Gastrocnemius medialis (tissue), 4 donors: ENCODE measurements at regions not wholly inside any gene's neighbourhood (a gene's known extent, or its start where the extent isn't known, plus 50 kb on each side); places are given as distances from the start of the nearest gene placed in this dataset.

Experiments used
- ATAC-seq, 2 donors: fragments of 150-250 bp; one replicate each; pipeline ENCODE4 v1.9.1; 2016
- DNase-seq, 2 donors: peaks; one replicate each; pipeline ENCODE4 v3.0.0-alpha.2; 2019
- H3K27ac ChIP-seq, 4 donors: fragments of 200-600 bp; sonication (generic); 1 replicate in 1 of 4; 2 replicates in 3 of 4; pipeline ENCODE4 v1.5.1; 2016 to 2018; ENCODE audit warnings: mild to moderate bottlenecking in 2 of 4, moderate library complexity in 1 of 4
- H3K27me3 ChIP-seq, 3 donors: fragments of 200-600 bp; sonication (generic) in 2 of 3; 1 replicate in 1 of 3; 2 replicates in 2 of 3; pipeline versions ENCODE4 v1.5.1 to v1.6.0; 2016 to 2019; ENCODE audit warnings: mild to moderate bottlenecking in 1 of 3, moderate library complexity in 1 of 3
- H3K36me3 ChIP-seq, 2 donors: fragments of 200-600 bp; sonication (generic) in 1 of 2; one replicate each; pipeline ENCODE4 v1.5.1; 2017 to 2018
- H3K4me1 ChIP-seq, 2 donors: fragments of 200-600 bp; sonication (generic) in 1 of 2; one replicate each; pipeline ENCODE4 v1.5.1; 2016 to 2017; ENCODE audit warnings: mild to moderate bottlenecking in 2 of 2
- H3K4me3 ChIP-seq, 4 donors: fragments of 200-600 bp; sonication (generic) in 3 of 4; 1 replicate in 1 of 4; 2 replicates in 3 of 4; pipeline ENCODE4 v1.5.1; 2016 to 2019; ENCODE audit warnings: mild to moderate bottlenecking in 2 of 4
- H3K9me3 ChIP-seq, 3 donors: fragments of 200-600 bp; sonication (generic) in 2 of 3; 1 replicate in 1 of 3; 2 replicates in 2 of 3; pipeline ENCODE4 v1.5.1; 2016 to 2019
- CTCF ChIP-seq, 5 experiments: fragments of 450-650 bp in 3 of 5; fragments of 200-600 bp in 2 of 5; sonication (generic) in 2 of 5; IDR thresholded peaks in 4 of 5; conservative IDR thresholded peaks in 1 of 5; 1 replicate in 4 of 5; 2 replicates in 1 of 5; pipeline ENCODE4 v1.5.1; 2016 to 2019; ENCODE audit warnings: antibody characterized with exemption in 5 of 5, mild to moderate bottlenecking in 3 of 5, moderate library complexity in 3 of 5
- POLR2A ChIP-seq, 2 donors: fragments of 450-650 bp; IDR thresholded peaks; one replicate each; pipeline ENCODE4 v1.6.1; 2017; ENCODE audit warnings: antibody characterized with exemption in 2 of 2, mild to moderate bottlenecking in 2 of 2, moderate library complexity in 2 of 2
- in situ Hi-C, 4 donors: fragments of 200-750 bp; cut with MboI; loops; one replicate each; pipeline versions ENCODE4 v1.15.0 to v1.8.0; 2017; ENCODE audit warnings: low sequenced_read_pairs in 4 of 4
- intact Hi-C: fragments of 100-400 bp; cut with DNase I; formaldehyde crosslinking; loops from one replicate; pipeline ENCODE4 v1.15.1; 2023; ENCODE audit warnings: low total_unique reads

GRCh38 chr5:112637343-112637742 lies 100.3 kb upstream of the APC start:
- H3K36me3 ChIP-seq: no peaks in the 10 kb centered on the region
- H3K27me3 ChIP-seq: no peaks in the 10 kb centered on the region
- intact Hi-C loops (no loop called here), in situ Hi-C loops (no loop called here)
- DNase-seq (peak in 1 of 2 donors; percentile 59), ATAC-seq (peak; percentile 76 to 80)
- peak overlapping the region in 2 of 4 donors; percentile 37 to 76 for H3K27ac ChIP-seq
- H3K9me3 ChIP-seq: no peaks in the 10 kb centered on the region
- TF ChIP-seq POLR2A (IDR thresholded peaks at IDR 0.05): no peak
- no peak for TF ChIP-seq CTCF (IDR thresholded peaks at IDR 0.05 in 4 of 5, conservative IDR thresholded peaks at IDR 0.05 in 1 of 5)
- no peak overlapping the region for H3K4me3 ChIP-seq
- peaks cover 22 to 35% of the 10 kb centered on the region in 2 donors for H3K4me1 ChIP-seq

DNA sequence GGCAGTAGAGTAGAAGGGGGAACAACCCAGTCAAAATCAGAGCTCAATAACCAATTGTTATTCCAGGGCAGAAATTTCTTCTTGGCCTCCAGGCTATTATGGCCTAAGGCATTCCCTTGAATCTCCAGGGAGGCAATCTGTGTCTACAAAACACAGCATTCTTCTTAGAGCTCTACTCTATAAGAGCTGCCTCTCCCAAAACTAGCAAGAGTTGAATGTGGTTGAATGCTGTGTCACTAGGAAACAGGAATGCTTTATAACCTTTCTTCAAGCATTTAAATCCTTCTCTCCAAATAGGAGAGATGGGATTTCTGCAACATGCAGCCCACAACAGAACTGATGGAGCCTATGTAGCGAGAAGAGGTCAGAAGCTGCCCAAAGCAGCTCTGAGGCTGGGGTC lies 97.1 kb upstream of the APC start:
- no peak overlapping the region for H3K4me3 ChIP-seq
- H3K9me3 ChIP-seq: no peaks in the 10 kb centered on the region
- DNase-seq: no peak
- no peak for ATAC-seq
- peaks cover 16 to 27% of the 10 kb centered on the region in 2 donors for H3K4me1 ChIP-seq
- no peaks in the 10 kb centered on the region for H3K27me3 ChIP-seq
- in situ Hi-C loops: no loop called here
- TF ChIP-seq POLR2A (IDR thresholded peaks at IDR 0.05) (no peak), CTCF (IDR thresholded peaks at IDR 0.05 in 4 of 5, conservative IDR thresholded peaks at IDR 0.05 in 1 of 5) (no peak)
- H3K27ac ChIP-seq: no peak overlapping the region
- no peaks in the 10 kb centered on the region for H3K36me3 ChIP-seq
- intact Hi-C loops: no loop called here

GRCh38 chr5:112641515-112642110 lies 96.1 kb upstream of the APC start:
- H3K4me3 ChIP-seq: no peak overlapping the region
- no peak overlapping the region for H3K27ac ChIP-seq
- no peaks in the 10 kb centered on the region for H3K36me3 ChIP-seq
- no peaks in the 10 kb centered on the region for H3K9me3 ChIP-seq
- H3K4me1 ChIP-seq: peaks cover 10 to 19% of the 10 kb centered on the region in 2 donors
- in situ Hi-C loops (no loop called here), intact Hi-C loops (no loop called here)
- DNase-seq: no peak
- no peaks in the 10 kb centered on the region for H3K27me3 ChIP-seq
- no peak for ATAC-seq
- TF ChIP-seq POLR2A (IDR thresholded peaks at IDR 0.05): no peak
- no peak for TF ChIP-seq CTCF (IDR thresholded peaks at IDR 0.05 in 4 of 5, conservative IDR thresholded peaks at IDR 0.05 in 1 of 5)

DNA sequence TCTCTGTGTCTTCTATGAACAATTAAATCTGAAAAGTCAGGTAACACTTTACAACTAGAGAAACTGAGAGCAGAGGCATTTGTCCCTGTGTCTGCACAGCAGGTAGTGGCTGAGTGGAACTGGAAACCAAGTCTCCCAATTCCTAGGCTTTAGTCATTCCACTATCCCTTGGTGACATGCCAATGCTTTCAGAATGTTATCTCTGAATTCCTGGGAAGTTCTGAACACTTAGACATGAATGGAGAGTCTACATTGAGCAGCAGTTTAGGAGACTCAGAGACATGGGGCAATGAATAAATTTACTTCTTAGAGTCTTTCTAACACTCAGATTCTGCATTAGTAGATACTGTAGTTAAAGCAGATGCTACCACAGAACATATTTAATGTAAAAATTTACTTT lies 94.8 kb upstream of the APC start:
- in situ Hi-C loops: no loop called here

More for the DNA sequence above, 94.8 kb upstream of the APC start:
- H3K4me1 ChIP-seq: peaks cover 0 to 6% of the 10 kb centered on the region in 2 donors
- H3K27ac ChIP-seq: no peak overlapping the region
- no peak overlapping the region for H3K4me3 ChIP-seq
- ATAC-seq: no peak
- no peaks in the 10 kb centered on the region for H3K27me3 ChIP-seq
- intact Hi-C loops: no loop called here
- TF ChIP-seq POLR2A (IDR thresholded peaks at IDR 0.05) (no peak), CTCF (IDR thresholded peaks at IDR 0.05 in 4 of 5, conservative IDR thresholded peaks at IDR 0.05 in 1 of 5) (no peak)
- H3K9me3 ChIP-seq: no peaks in the 10 kb centered on the region
- no peak for DNase-seq
- no peaks in the 10 kb centered on the region for H3K36me3 ChIP-seq
